Spleen (tissue), 7 donors: ENCODE measurements at regions not wholly inside any gene's neighbourhood (a gene's known extent, or its start where the extent isn't known, plus 50 kb on each side); places are given as distances from the start of the nearest gene placed in this dataset.

ENCODE experiments used
- POLR2A ChIP-seq, 3 donors: fragments of 450-650 bp; IDR thresholded peaks; one replicate each; pipeline ENCODE4 v1.5.1; 2017; ENCODE audit warnings: antibody characterized with exemption in 3 of 3, mild to moderate bottlenecking in 1 of 3
- POLR2AphosphoS5 ChIP-seq, 3 donors: sonication (generic); formaldehyde crosslinking; IDR thresholded peaks; one replicate each; pipeline ENCODE4 v1.5.1; 2017; ENCODE audit warnings: antibody characterized with exemption in 3 of 3
- TF ChIP-seq, protein P1 (sequence below), 11 experiments: fragments of 200-600 bp in 7 of 11; fragments of 450-650 bp in 4 of 11; sonication (generic) in 4 of 11; IDR thresholded peaks in 8 of 11; conservative IDR thresholded peaks in 3 of 11; 1 replicate in 7 of 11; 2 replicates in 4 of 11; pipeline versions ENCODE4 v1.4.0 to v1.8.0; 2016 to 2021; ENCODE audit warnings: antibody characterized with exemption in 11 of 11, inconsistent platforms in 4 of 11, mild to moderate bottlenecking in 1 of 11
- donor health status: DM: no; HTN: no; CAD: no; lungs with moderate emphysema.
- donor health status: DM: no; HTN: no; CAD: no.
- donor health status: DM: no; HTN: no; CAD: no.

DNA sequence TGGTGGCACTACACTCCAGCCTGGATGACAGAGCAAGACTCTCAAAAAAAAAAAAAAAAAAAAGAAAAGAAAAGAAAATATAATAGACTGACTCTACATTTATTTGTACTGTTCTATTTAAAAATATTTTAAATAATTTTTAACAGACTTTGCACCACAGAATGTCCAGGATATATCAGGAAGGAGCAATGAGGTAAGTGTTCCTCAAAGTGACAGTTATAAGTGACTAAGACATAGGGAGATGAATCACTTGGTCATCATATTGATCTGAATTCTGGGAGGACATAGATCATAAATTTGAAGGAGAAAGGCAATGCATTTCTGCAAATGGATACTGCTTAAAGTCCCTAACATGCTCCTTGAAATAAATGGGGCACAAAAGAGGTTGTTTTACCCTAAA lies 221.5 kb downstream of the KCNC2 start:
- no peak for TF ChIP-seq POLR2AphosphoS5 (IDR thresholded peaks at IDR 0.05)
- TF ChIP-seq, protein P1, sequence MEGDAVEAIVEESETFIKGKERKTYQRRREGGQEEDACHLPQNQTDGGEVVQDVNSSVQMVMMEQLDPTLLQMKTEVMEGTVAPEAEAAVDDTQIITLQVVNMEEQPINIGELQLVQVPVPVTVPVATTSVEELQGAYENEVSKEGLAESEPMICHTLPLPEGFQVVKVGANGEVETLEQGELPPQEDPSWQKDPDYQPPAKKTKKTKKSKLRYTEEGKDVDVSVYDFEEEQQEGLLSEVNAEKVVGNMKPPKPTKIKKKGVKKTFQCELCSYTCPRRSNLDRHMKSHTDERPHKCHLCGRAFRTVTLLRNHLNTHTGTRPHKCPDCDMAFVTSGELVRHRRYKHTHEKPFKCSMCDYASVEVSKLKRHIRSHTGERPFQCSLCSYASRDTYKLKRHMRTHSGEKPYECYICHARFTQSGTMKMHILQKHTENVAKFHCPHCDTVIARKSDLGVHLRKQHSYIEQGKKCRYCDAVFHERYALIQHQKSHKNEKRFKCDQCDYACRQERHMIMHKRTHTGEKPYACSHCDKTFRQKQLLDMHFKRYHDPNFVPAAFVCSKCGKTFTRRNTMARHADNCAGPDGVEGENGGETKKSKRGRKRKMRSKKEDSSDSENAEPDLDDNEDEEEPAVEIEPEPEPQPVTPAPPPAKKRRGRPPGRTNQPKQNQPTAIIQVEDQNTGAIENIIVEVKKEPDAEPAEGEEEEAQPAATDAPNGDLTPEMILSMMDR (IDR thresholded peaks at IDR 0.05 in 8 of 11, conservative IDR thresholded peaks at IDR 0.05 in 3 of 11), result no peak
- TF ChIP-seq POLR2A (IDR thresholded peaks at IDR 0.05), result no peak
